Left lung (tissue), 4 donors: ENCODE measurements at regions not wholly inside any gene's neighbourhood (a gene's known extent, or its start where the extent isn't known, plus 50 kb on each side); places are given as distances from the start of the nearest gene placed in this dataset.

Experiments
- ATAC-seq: fragments of 200-7000 bp; cut with Tn5 transposase; one replicate; pipeline ENCODE4 v1.9.1; 2020; ENCODE audit warnings: moderate library complexity
- DNase-seq, 4 donors: peaks; one replicate each; pipeline ENCODE4 v3.0.0-alpha.2; 2013 to 2020
- H3K27ac ChIP-seq, 2 donors: fragments of 200-600 bp; sonication (generic) in 1 of 2; one replicate each; pipeline versions ENCODE4 v1.5.0 to v1.8.0; 2020 to 2021
- H3K27me3 ChIP-seq, 2 donors: fragments of 200-600 bp; sonication (generic) in 1 of 2; one replicate each; pipeline versions ENCODE4 v1.5.0 to v1.8.0; 2020 to 2021
- H3K36me3 ChIP-seq, 2 donors: fragments of 200-600 bp; sonication (generic) in 1 of 2; one replicate each; pipeline versions ENCODE4 v1.5.0 to v1.8.0; 2020 to 2021
- H3K4me1 ChIP-seq, 2 donors: fragments of 200-600 bp; one replicate each; pipeline ENCODE4 v1.8.0; 2021
- H3K4me3 ChIP-seq, 2 donors: fragments of 200-600 bp; sonication (generic) in 1 of 2; one replicate each; pipeline versions ENCODE4 v1.5.0 to v1.8.0; 2020 to 2021; ENCODE audit warnings: mild to moderate bottlenecking in 1 of 2
- H3K9me3 ChIP-seq, 2 donors: fragments of 200-600 bp; sonication (generic) in 1 of 2; one replicate each; pipeline versions ENCODE4 v1.5.0 to v1.8.0; 2020 to 2021
- intact Hi-C, 2 donors: fragments of 100-400 bp; cut with DNase I; formaldehyde crosslinking; loops; one replicate each; pipeline versions ENCODE4 v1.11.2 to v1.14.2; 2022
- TF ChIP-seq, protein P1 (sequence below), 2 donors: fragments of 200-600 bp; sonication (generic) in 1 of 2; IDR thresholded peaks; one replicate each; pipeline versions ENCODE4 v1.5.0 to v1.8.0; 2021; ENCODE audit warnings: antibody characterized with exemption in 2 of 2
- donor health status: DM: no; HTN: yes; CAD: no.
- donor health status: DM: no; HTN: no; CAD: no.

DNA sequence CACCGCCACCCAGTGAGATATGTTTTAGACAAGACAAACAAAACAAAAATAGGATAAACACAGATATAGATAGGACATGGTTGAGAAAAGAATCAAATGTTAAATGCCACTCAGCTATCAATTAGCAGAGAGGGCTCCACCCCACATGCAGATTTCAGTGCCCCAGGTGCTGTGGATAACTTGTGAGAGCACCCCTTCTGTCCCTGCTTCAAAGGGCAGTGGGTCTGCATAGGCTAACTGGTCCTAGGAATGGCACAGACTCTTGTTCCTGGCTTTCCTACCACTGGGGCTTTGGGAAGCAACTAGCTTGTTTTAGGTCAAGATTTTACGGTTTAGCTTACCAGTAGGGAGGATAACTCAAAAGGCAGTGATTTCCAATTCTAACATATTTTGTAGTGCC lies 460.3 kb downstream of the TSHZ3 start:
- Histone ChIP-seq H3K27ac (no peak overlapping the region), H3K9me3 (no peaks in the 10 kb centered on the region), H3K4me3 (no peak overlapping the region), H3K4me1 (no peaks in the 10 kb centered on the region), H3K36me3 (no peaks in the 10 kb centered on the region), H3K27me3 (no peaks in the 10 kb centered on the region)
- DNase-seq (no peak), ATAC-seq (no peak)
- TF ChIP-seq, protein P1, sequence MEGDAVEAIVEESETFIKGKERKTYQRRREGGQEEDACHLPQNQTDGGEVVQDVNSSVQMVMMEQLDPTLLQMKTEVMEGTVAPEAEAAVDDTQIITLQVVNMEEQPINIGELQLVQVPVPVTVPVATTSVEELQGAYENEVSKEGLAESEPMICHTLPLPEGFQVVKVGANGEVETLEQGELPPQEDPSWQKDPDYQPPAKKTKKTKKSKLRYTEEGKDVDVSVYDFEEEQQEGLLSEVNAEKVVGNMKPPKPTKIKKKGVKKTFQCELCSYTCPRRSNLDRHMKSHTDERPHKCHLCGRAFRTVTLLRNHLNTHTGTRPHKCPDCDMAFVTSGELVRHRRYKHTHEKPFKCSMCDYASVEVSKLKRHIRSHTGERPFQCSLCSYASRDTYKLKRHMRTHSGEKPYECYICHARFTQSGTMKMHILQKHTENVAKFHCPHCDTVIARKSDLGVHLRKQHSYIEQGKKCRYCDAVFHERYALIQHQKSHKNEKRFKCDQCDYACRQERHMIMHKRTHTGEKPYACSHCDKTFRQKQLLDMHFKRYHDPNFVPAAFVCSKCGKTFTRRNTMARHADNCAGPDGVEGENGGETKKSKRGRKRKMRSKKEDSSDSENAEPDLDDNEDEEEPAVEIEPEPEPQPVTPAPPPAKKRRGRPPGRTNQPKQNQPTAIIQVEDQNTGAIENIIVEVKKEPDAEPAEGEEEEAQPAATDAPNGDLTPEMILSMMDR (IDR thresholded peaks at IDR 0.05), result no peak
- intact Hi-C loops, result no loop called here

DNA sequence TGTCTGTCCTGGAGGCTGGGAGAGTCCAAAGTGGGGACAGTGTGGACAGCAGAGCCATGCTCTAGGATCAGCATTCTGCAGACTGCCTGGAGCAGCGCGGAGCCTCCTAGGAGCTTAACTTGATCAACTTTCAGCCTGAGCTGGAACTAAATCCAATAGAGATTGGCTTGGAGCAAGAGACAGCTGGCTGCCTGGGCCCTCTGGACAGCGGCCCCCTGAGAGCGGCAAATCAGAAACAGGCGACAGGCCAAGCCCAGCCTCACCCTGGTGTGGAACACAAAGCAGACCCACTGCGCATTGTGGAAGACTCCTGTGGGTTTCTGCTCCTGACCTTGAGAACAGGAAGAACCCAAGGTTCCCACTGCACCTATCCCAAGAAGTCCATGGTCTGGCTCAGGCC lies 462.2 kb downstream of the TSHZ3 start:
- Histone ChIP-seq H3K4me3 (no peak overlapping the region), H3K27ac (no peak overlapping the region), H3K9me3 (no peaks in the 10 kb centered on the region), H3K4me1 (peaks cover 0 to 5% of the 10 kb centered on the region in 2 donors), H3K36me3 (no peaks in the 10 kb centered on the region), H3K27me3 (no peaks in the 10 kb centered on the region)
- intact Hi-C loops, result no loop called here
- TF ChIP-seq, protein P1 (IDR thresholded peaks at IDR 0.05), result no peak
- no peak for DNase-seq
- ATAC-seq, result no peak

DNA sequence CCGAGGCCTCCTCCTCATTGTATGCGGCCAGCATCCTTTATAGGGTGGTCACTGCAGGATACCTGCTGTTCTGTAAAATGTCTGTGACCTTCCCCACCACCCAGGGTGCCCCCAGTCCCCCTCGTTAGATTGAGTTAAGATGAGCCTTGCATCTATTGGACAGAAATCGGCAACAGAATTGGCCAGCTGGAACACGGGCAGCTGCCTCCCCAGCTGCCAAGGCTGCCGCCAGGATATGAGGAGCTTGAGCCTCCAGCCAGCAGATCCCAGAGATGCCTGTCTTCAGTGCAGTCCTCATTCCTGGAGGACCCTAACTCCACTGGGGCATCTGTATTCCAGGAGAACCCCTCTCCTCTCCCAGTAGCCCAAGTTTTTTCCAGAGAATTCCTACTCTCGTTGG lies 463.0 kb downstream of the TSHZ3 start:
- Histone ChIP-seq H3K4me3 (no peak overlapping the region), H3K27me3 (no peaks in the 10 kb centered on the region), H3K27ac (no peak overlapping the region), H3K4me1 (peaks cover 0 to 5% of the 10 kb centered on the region in 2 donors), H3K36me3 (no peaks in the 10 kb centered on the region), H3K9me3 (no peaks in the 10 kb centered on the region)
- TF ChIP-seq, protein P1 (IDR thresholded peaks at IDR 0.05), result no peak
- DNase-seq (no peak), ATAC-seq (no peak)
- intact Hi-C loops, result no loop called here

DNA sequence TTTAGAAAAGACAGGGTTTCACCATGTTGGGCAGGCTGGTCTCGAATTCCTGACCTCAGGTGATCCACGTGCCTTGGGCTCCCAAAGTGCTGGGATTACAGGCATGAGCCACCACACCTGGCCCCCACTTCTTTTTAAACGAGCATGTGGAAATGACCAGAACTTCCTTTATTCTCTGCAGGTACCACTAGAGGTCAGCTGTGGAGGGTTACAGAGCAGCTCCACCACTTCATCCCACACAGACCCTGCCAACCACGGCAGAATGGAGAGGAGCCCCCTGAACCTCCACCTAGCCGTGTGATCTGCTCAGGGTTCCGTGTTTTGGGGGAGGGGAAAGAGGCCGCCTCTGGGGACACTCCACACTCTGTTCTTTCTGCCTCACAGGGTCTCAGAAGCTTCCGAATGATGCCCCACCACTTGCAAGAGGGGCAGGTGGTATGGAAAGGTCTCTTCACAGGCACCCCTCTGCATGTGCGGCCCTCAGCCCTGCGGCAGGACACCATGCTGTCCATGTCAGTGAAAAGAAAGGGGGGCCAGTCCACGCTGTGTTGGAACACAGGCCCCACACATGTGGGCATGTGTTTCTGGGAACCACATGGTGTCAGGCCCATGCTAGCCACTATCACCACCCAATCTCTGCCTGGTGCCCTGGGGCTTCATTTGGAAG lies 465.0 kb downstream of the TSHZ3 start:
- no peaks in the 10 kb centered on the region for H3K36me3 ChIP-seq
- no peak overlapping the region for H3K27ac ChIP-seq
- intact Hi-C loops, result no loop called here
- H3K4me1 ChIP-seq, result peaks cover 0 to 5% of the 10 kb centered on the region in 2 donors
- no peaks in the 10 kb centered on the region for H3K27me3 ChIP-seq
- TF ChIP-seq, protein P1 (IDR thresholded peaks at IDR 0.05), result no peak
- DNase-seq, result no peak
- no peak overlapping the region for H3K4me3 ChIP-seq
- no peak for ATAC-seq
- H3K9me3 ChIP-seq, result no peaks in the 10 kb centered on the region

DNA sequence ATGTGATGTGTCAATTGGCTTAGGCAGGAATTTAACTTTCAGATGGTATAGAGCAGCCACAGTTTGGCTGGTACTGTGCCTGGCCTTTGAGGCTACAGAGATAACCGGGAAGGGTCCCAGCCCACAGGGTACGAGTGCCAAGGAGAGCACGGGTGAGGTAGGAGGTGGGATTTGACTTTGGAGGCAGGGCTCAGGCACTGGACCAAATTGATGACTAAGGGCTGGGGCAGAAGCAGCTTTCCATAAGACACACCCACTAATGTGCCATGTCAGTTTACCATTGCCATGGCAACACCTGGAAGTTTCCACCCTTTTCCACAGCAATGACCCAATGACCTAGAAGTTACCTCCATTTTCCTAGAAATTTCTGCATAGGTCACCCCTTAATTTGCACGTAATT lies 466.2 kb downstream of the TSHZ3 start:
- Histone ChIP-seq H3K9me3 (no peaks in the 10 kb centered on the region), H3K4me1 (peaks cover 0 to 5% of the 10 kb centered on the region in 2 donors), H3K36me3 (no peaks in the 10 kb centered on the region), H3K27ac (no peak overlapping the region), H3K27me3 (no peaks in the 10 kb centered on the region), H3K4me3 (no peak overlapping the region)
- no peak for DNase-seq
- TF ChIP-seq, protein P1 (IDR thresholded peaks at IDR 0.05), result no peak
- ATAC-seq, result no peak
- intact Hi-C loops, result no loop called here
